Activated CD4-positive, CD25-positive, alpha-beta regulatory T cell treated with anti-CD3 and anti-CD28 coated beads, Interleukin-2, amount 50 U/mL, for 16 hours (primary cell): ENCODE measurements at regions not wholly inside any gene's neighbourhood (a gene's known extent, or its start where the extent isn't known, plus 50 kb on each side); places are given as distances from the start of the nearest gene placed in this dataset.
"Not testable (repeated sequence)": the region's sequence is repeated elsewhere in the genome, so short reads cannot be mapped to it uniquely, and the experiment has no call there.

Experiments
- DNase-seq: peaks from one replicate; pipeline ENCODE4 v3.0.0-alpha.2; 2020; ENCODE audit warnings: low read depth, low spot score

- DNase-seq, result no peak
Observed at GRCh38 chr10:21145751-21146435, 248.8 kb upstream of the NEBL start.

- DNase-seq, result no peak
Observed at GRCh38 chr10:21144047-21144446, 246.9 kb upstream of the NEBL start.

GRCh38 chr10:21141946-21142492 lies 244.9 kb upstream of the NEBL start:
- DNase-seq, result no peak

- DNase-seq, result no peak
Observed at GRCh38 chr10:21138769-21139340, 241.7 kb upstream of the NEBL start.

GRCh38 chr10:21135023-21135931 lies 238.2 kb upstream of the NEBL start:
- DNase-seq, result no peak

GRCh38 chr10:21134645-21135022 lies 237.5 kb upstream of the NEBL start:
- DNase-seq, result no peak

- no peak for DNase-seq
Observed at GRCh38 chr10:21130683-21131442, 233.8 kb upstream of the NEBL start.

- no peak for DNase-seq
Observed at GRCh38 chr10:21130108-21130507, 233.0 kb upstream of the NEBL start.

- DNase-seq, result no peak
Observed at GRCh38 chr10:21125471-21126228, 228.5 kb upstream of the NEBL start.

GRCh38 chr10:21122907-21123306 lies 225.8 kb upstream of the NEBL start:
- no peak for DNase-seq

GRCh38 chr10:21121822-21122221 lies 224.7 kb upstream of the NEBL start:
- DNase-seq, result not testable (repeated sequence)

GRCh38 chr10:21114683-21115082 lies 217.6 kb upstream of the NEBL start:
- DNase-seq, result no peak

GRCh38 chr10:21110358-21110757 lies 213.2 kb upstream of the NEBL start:
- DNase-seq, result no peak

GRCh38 chr10:21106931-21107330 lies 209.8 kb upstream of the NEBL start:
- not testable (repeated sequence) for DNase-seq

- not testable (repeated sequence) for DNase-seq
Observed at GRCh38 chr10:21105331-21105730, 208.2 kb upstream of the NEBL start.

- no peak for DNase-seq
Observed at GRCh38 chr10:21100871-21101514, 203.9 kb upstream of the NEBL start.

- no peak for DNase-seq
Observed at GRCh38 chr10:21100190-21100589, 203.1 kb upstream of the NEBL start.

GRCh38 chr10:21099291-21100062 lies 202.4 kb upstream of the NEBL start:
- DNase-seq, result no peak

GRCh38 chr10:21097926-21098355 lies 200.8 kb upstream of the NEBL start:
- DNase-seq, result no peak
